ENCODE measurements at regions not wholly inside any gene's neighbourhood (a gene's known extent, or its start where the extent isn't known, plus 50 kb on each side); places are given as distances from the start of the nearest gene placed in this dataset.

DNA sequence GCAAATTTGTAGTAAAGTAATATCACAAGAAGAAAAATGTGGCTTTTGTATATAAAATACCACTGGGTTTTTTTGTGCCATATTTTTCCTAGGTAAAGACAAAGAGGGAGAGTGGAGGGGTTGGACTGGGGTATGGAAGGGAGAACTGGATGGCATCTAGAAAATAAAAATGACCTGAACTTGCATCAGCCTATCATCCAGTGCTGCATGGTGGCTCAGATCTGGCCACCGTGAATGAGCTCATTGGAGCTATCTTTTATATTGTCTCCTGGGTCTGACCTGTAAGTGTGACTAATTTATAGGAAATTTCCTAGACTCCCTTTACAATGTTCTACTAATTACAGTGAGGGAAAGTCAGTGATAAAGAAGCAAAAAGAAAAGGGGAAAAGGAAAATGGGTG is 369.0 kb downstream of the TMEM182 start:
- WGBS, 4 donors, result 65 to 91% (median 79%) methylated on average over 1 of the region's 1 CpG

DNA sequence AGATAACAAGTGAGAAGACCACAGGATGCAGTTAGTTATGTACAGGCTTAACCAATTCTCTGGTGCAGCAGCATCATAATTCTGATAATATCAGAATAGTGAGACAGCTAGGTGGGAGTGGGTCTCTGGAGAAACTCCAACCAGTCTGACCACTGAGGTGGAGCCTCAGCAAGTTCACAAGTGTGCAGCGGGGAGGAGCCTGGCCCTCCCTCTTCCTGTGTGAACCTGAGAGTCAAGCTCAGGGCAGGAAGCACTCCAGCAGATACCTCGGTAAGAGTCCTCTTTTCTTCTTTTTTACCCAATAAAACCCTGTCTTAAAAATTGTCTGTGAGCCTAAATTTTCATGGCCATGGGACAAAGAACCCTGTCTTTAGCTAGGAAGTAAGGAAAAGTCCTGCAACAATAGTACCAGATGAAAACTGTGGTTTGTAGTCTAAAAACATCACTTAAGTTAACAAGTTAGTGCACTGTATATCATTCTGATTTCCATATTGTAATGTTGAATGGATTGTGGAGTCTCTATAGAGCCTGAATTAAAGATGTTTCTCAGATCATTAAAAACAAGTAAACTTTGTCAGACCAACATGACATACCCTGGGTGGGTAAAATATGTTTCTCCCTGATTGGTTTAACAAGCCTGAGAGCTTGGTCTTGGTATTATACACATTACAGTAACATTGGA is 370.8 kb downstream of the TMEM182 start:
- Histone ChIP-seq H3K4me3 (no peak overlapping the region), H3K36me3 (no peaks in the 10 kb centered on the region), H3K4me1 (no peaks in the 10 kb centered on the region), H3K9me3 (peaks cover 0 to 12% (median 0%) of the 10 kb centered on the region in 12 donors), H3K27ac (no peak overlapping the region), H3K27me3 (no peaks in the 10 kb centered on the region)
- WGBS, 4 donors, result 48 to 73% (median 70%) methylated on average over 2 of the region's 2 CpGs
- TF ChIP-seq, protein P1, sequence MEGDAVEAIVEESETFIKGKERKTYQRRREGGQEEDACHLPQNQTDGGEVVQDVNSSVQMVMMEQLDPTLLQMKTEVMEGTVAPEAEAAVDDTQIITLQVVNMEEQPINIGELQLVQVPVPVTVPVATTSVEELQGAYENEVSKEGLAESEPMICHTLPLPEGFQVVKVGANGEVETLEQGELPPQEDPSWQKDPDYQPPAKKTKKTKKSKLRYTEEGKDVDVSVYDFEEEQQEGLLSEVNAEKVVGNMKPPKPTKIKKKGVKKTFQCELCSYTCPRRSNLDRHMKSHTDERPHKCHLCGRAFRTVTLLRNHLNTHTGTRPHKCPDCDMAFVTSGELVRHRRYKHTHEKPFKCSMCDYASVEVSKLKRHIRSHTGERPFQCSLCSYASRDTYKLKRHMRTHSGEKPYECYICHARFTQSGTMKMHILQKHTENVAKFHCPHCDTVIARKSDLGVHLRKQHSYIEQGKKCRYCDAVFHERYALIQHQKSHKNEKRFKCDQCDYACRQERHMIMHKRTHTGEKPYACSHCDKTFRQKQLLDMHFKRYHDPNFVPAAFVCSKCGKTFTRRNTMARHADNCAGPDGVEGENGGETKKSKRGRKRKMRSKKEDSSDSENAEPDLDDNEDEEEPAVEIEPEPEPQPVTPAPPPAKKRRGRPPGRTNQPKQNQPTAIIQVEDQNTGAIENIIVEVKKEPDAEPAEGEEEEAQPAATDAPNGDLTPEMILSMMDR (IDR thresholded peaks at IDR 0.05), result no peak
- no peak for TF ChIP-seq POLR2A (IDR thresholded peaks at IDR 0.05)
- intact Hi-C loops (cut with DNase I), result no loop called here
- ATAC-seq (no peak), DNase-seq (no peak)

More for the DNA sequence above, 369.0 kb downstream of the TMEM182 start:
- Histone ChIP-seq H3K27ac (no peak overlapping the region), H3K9me3 (peaks cover 0 to 12% (median 0%) of the 10 kb centered on the region in 12 donors), H3K36me3 (no peaks in the 10 kb centered on the region), H3K27me3 (no peaks in the 10 kb centered on the region), H3K4me1 (no peaks in the 10 kb centered on the region), H3K4me3 (no peak overlapping the region)
- TF ChIP-seq, protein P1 (IDR thresholded peaks at IDR 0.05), result no peak
- TF ChIP-seq POLR2A (IDR thresholded peaks at IDR 0.05), result no peak
- ATAC-seq (no peak), DNase-seq (no peak)
- intact Hi-C loops (cut with DNase I), result no loop called here

DNA sequence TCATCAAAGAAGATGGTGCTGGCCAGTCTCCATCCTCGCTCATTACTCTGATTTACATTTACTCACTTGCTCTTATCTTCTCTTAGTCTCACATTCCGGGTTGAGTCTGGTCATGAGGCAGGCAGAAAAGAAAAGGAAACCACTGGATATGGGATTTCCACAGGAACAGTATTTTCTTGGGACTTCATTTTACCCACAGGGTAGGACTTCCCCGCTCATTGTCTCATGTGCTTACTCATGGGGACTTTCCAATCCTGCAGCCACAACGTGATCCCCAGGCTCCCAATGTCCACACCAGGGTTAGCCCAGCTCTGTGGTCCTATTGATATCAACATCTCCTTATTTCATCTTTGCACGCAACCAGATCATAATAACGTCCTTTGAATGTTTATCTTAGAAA is 373.8 kb downstream of the TMEM182 start:
- no peaks in the 10 kb centered on the region for H3K27me3 ChIP-seq
- DNase-seq, result no peak
- no peak for ATAC-seq
- H3K9me3 ChIP-seq, result peaks cover 0 to 12% (median 0%) of the 10 kb centered on the region in 12 donors
- no peaks in the 10 kb centered on the region for H3K4me1 ChIP-seq
- TF ChIP-seq POLR2A (IDR thresholded peaks at IDR 0.05), result no peak
- TF ChIP-seq, protein P1 (IDR thresholded peaks at IDR 0.05), result no peak
- 67 to 78% (median 72%) methylated on average over 6 of the region's 6 CpGs for WGBS, 4 donors
- no peak overlapping the region for H3K4me3 ChIP-seq
- intact Hi-C loops (cut with DNase I), result no loop called here
- H3K27ac ChIP-seq, result no peak overlapping the region
- H3K36me3 ChIP-seq, result no peaks in the 10 kb centered on the region

DNA sequence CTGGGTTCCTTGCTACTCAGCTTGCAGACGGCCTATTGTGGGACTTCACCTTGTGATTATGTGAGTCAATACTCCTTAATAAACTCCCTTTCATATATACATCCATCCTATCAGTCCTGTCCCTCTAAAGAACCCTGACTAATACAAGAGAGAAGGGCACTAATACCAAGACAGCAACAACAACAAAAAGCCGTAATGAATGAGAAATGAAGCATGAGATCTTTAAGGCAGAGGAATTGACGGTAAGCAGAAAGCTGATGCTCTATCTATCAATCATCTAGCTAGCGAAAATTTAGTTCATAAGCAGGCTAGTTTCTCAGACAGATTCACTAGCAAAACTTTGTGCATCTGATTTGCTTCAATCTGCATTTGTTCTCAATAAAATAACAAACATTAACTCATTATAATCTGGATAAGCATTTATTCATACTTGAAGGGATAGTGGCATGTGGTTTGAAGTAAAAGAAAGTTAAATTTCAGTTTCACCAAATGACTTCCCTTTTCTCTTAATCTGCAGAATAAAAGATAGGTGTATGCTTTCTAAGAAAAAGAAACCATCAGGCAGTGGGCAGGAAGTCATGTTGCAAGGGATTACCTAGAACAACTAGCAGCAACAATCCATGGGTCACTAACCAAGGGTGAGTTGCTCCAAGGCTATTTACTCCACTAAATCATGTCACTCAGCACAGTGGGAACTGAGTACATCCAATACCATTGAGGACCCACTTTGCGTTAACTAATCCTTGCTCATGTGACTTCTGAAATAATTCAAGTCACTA is 376.5 kb downstream of the TMEM182 start:
- intact Hi-C loops (cut with DNase I), result no loop called here
- H3K4me3 ChIP-seq, result no peak overlapping the region
- H3K4me1 ChIP-seq, result no peaks in the 10 kb centered on the region
- H3K27me3 ChIP-seq, result peaks cover 0 to 6% (median 0%) of the 10 kb centered on the region in 9 donors
- H3K9me3 ChIP-seq, result peaks cover 0 to 3% (median 0%) of the 10 kb centered on the region in 12 donors
- no peak overlapping the region for H3K27ac ChIP-seq
- ATAC-seq (no peak), DNase-seq (no peak)
- WGBS, 4 donors, result 81 to 86% (median 83%) methylated on average over 5 of the region's 5 CpGs
- no peaks in the 10 kb centered on the region for H3K36me3 ChIP-seq
- no peak for TF ChIP-seq POLR2A (IDR thresholded peaks at IDR 0.05)
- TF ChIP-seq, protein P1 (IDR thresholded peaks at IDR 0.05), result no peak

Data from heart left ventricle (tissue), 16 donors.